Mesenchymal stem cell (in vitro differentiated cells and primary cell): ENCODE measurements at regions not wholly inside any gene's neighbourhood (a gene's known extent, or its start where the extent isn't known, plus 50 kb on each side); places are given as distances from the start of the nearest gene placed in this dataset.

Experiments
- DNase-seq: peaks from one replicate; pipeline ENCODE4 v3.0.0-alpha.2; 2013
- H2AFZ ChIP-seq: one replicate; pipeline ENCODE4 v1.6.1; 2013; ENCODE audit warnings: low read depth, mild to moderate bottlenecking, control low read depth, inconsistent platforms, low read length, moderate library complexity
- H2AK5ac ChIP-seq: 2 replicates; pipeline ENCODE4 v1.6.1; 2013; ENCODE audit warnings: low read length, moderate library complexity, mild to moderate bottlenecking, inconsistent platforms; ENCODE audit not compliant: severe bottlenecking
- H2BK120ac ChIP-seq: one replicate; pipeline ENCODE4 v1.6.1; 2013; ENCODE audit warnings: low read depth, mild to moderate bottlenecking, inconsistent platforms, low read length, moderate library complexity
- H2BK12ac ChIP-seq, 2 experiments: one replicate each; pipeline ENCODE4 v1.6.1; 2013; ENCODE audit warnings: inconsistent platforms in 2 of 2, low read length in 2 of 2, mild to moderate bottlenecking in 2 of 2, moderate library complexity in 2 of 2, control low read depth in 1 of 2
- H2BK15ac ChIP-seq: one replicate; pipeline ENCODE4 v1.6.1; 2013; ENCODE audit warnings: mild to moderate bottlenecking, low read depth, inconsistent platforms; ENCODE audit not compliant: poor library complexity, severe bottlenecking
- H2BK5ac ChIP-seq: 2 replicates; pipeline ENCODE4 v1.6.1; 2013; ENCODE audit warnings: low read depth, mild to moderate bottlenecking, low read length, control low read depth, inconsistent platforms; ENCODE audit not compliant: poor library complexity, severe bottlenecking
- H3K14ac ChIP-seq, 2 experiments: one replicate each; pipeline ENCODE4 v1.6.1; 2013; ENCODE audit warnings: inconsistent platforms in 2 of 2, low read length in 2 of 2, control low read depth in 1 of 2, mild to moderate bottlenecking in 1 of 2, moderate library complexity in 1 of 2
- H3K18ac ChIP-seq, 2 experiments: one replicate each; pipeline ENCODE4 v1.6.1; 2013; ENCODE audit warnings: inconsistent platforms in 2 of 2, low read length in 2 of 2, control low read depth in 1 of 2, low read depth in 1 of 2, mild to moderate bottlenecking in 1 of 2
- H3K23ac ChIP-seq, 2 experiments: one replicate each; pipeline ENCODE4 v1.6.1; 2013; ENCODE audit warnings: inconsistent platforms in 2 of 2, low read length in 2 of 2, mild to moderate bottlenecking in 2 of 2, moderate library complexity in 2 of 2, control low read depth in 1 of 2
- H3K27ac ChIP-seq: 2 replicates; pipeline ENCODE4 v1.5.1; 2013; ENCODE audit warnings: mild to moderate bottlenecking, moderate library complexity, low read length, control low read depth, inconsistent platforms; ENCODE audit not compliant: poor library complexity, severe bottlenecking
- H3K27me3 ChIP-seq, 2 experiments: 2 replicates each; pipeline versions ENCODE4 v1.6.1 to v1.7.0; 2013; ENCODE audit warnings: low read length in 2 of 2, mild to moderate bottlenecking in 2 of 2, moderate library complexity in 2 of 2, control low read depth in 1 of 2, inconsistent platforms in 1 of 2; ENCODE audit not compliant: control insufficient read depth in 1 of 2, insufficient read depth in 1 of 2
- H3K36me3 ChIP-seq, 2 experiments: 2 replicates each; pipeline versions ENCODE4 v1.6.1 to v1.7.0; 2013; ENCODE audit warnings: low read length in 2 of 2, control low read depth in 1 of 2, inconsistent platforms in 1 of 2, low read depth in 1 of 2, mild to moderate bottlenecking in 1 of 2; ENCODE audit not compliant: insufficient read depth in 2 of 2, control insufficient read depth in 1 of 2
- H3K4ac ChIP-seq, 2 experiments: one replicate each; pipeline ENCODE4 v1.6.1; 2013; ENCODE audit warnings: inconsistent platforms in 2 of 2, low read length in 2 of 2, mild to moderate bottlenecking in 2 of 2, moderate library complexity in 2 of 2, control low read depth in 1 of 2, low read depth in 1 of 2
- H3K4me1 ChIP-seq: 2 replicates; pipeline ENCODE4 v1.6.1; 2013; ENCODE audit warnings: low read depth, low read length, control low read depth; ENCODE audit not compliant: control insufficient read depth, insufficient read depth
- H3K4me2 ChIP-seq: 2 replicates; pipeline ENCODE4 v1.6.1; 2013; ENCODE audit warnings: low read length, mild to moderate bottlenecking, inconsistent platforms; ENCODE audit not compliant: poor library complexity, severe bottlenecking
- H3K4me3 ChIP-seq, 2 experiments: 2 replicates each; pipeline versions ENCODE4 v1.5.1 to v1.7.0; 2013; ENCODE audit warnings: low read length in 2 of 2, mild to moderate bottlenecking in 2 of 2, control low read depth in 1 of 2, low read depth in 1 of 2; ENCODE audit not compliant: insufficient read depth in 1 of 2
- H3K79me1 ChIP-seq: replicated peaks from 2 replicates; pipeline ENCODE4 v1.6.1; 2013; ENCODE audit warnings: mild to moderate bottlenecking, control low read depth, low read length, inconsistent platforms; ENCODE audit not compliant: poor library complexity, severe bottlenecking
- H3K9ac ChIP-seq: 2 replicates; pipeline ENCODE4 v1.7.0; 2013; ENCODE audit warnings: mild to moderate bottlenecking, low read length, moderate library complexity
- H3K9me3 ChIP-seq: 2 replicates; pipeline ENCODE4 v1.7.0; 2013; ENCODE audit warnings: mild to moderate bottlenecking, low read length; ENCODE audit not compliant: control insufficient read depth
- H4K8ac ChIP-seq: one replicate; pipeline ENCODE4 v1.6.1; 2013; ENCODE audit warnings: inconsistent platforms, mild to moderate bottlenecking, low read length, moderate library complexity
- H4K91ac ChIP-seq: one replicate; pipeline ENCODE4 v1.6.1; 2013; ENCODE audit warnings: mild to moderate bottlenecking, low read length, inconsistent platforms
- WGBS: methylation state at CpG from one replicate; pipeline ENCODE4 v1.1.7; 2013; ENCODE audit warnings: mixed read lengths; 5-methylcytosine and 5-hydroxymethylcytosine counted together

GRCh38 chr5:5979377-5979760 is 399.0 kb downstream of the MED10 start:
- 71% methylated on average over 3 of the region's 3 CpGs for WGBS
- peak overlapping the region in 1 of 2 experiments; percentile 49 for H3K4me3 ChIP-seq
- H2BK120ac ChIP-seq: no peak overlapping the region

GRCh38 chr5:5978501-5979376 is 399.6 kb downstream of the MED10 start:
- 74% methylated on average over 9 of the region's 10 CpGs for WGBS
- Histone ChIP-seq H3K36me3 (no peaks in the 10 kb centered on the region), H3K23ac (no peak overlapping the region)

More at GRCh38 chr5:5979377-5979760, 399.0 kb downstream of the MED10 start:
- no peak overlapping the region for H2AFZ ChIP-seq
- no peak overlapping the region for H3K23ac ChIP-seq
- no peak overlapping the region for H3K18ac ChIP-seq
- H3K36me3 ChIP-seq: no peaks in the 10 kb centered on the region
- H3K14ac ChIP-seq: no peak overlapping the region
- no peak overlapping the region for H4K8ac ChIP-seq
- H3K79me1 ChIP-seq: no peaks in the 10 kb centered on the region
- H2AK5ac ChIP-seq: no peak overlapping the region
- H3K4me1 ChIP-seq: no peaks in the 10 kb centered on the region
- no peak overlapping the region for H2BK12ac ChIP-seq
- peaks cover 0 to 42% of the 10 kb centered on the region in 2 experiments for H3K27me3 ChIP-seq
- H3K9ac ChIP-seq: peak overlapping the region; percentile 50
- H2BK5ac ChIP-seq: no peak overlapping the region
- no peak overlapping the region for H2BK15ac ChIP-seq
- H4K91ac ChIP-seq: no peak overlapping the region
- no peaks in the 10 kb centered on the region for H3K9me3 ChIP-seq
- no peak overlapping the region for H3K27ac ChIP-seq
- no peak for DNase-seq
- no peak overlapping the region for H3K4me2 ChIP-seq
- no peak overlapping the region for H3K4ac ChIP-seq

DNA sequence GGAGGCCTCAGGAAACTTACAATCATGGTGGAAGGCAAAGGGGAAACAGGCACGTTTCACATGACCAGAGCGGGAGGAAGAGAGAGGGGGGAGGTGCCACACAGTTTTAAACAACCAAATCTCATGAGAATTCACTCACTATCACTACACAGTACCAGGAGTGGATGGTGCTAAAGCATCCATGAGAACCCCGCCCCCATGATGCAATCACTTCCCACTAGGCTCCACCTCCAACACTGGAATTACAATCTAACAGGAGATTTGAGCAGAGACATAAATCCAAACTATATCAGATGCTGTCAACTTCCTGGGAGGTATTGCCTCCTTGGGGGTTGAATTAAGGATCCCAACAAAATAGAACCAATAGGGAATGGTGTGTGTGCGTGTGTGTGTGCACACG is 407.1 kb downstream of the MED10 start:
- Histone ChIP-seq H3K9me3 (no peaks in the 10 kb centered on the region), H2BK5ac (no peak overlapping the region), H3K14ac (no peak overlapping the region), H3K18ac (no peak overlapping the region), H3K4me1 (no peaks in the 10 kb centered on the region), H3K23ac (no peak overlapping the region), H2AFZ (no peak overlapping the region), H2BK15ac (no peak overlapping the region), H3K36me3 (no peaks in the 10 kb centered on the region), H4K91ac (no peak overlapping the region), H2BK120ac (no peak overlapping the region), H3K27ac (no peak overlapping the region), H3K9ac (no peak overlapping the region), H3K4me3 (no peak overlapping the region), H2AK5ac (no peak overlapping the region), H3K4me2 (no peak overlapping the region), H3K27me3 (peaks cover 0 to 7% of the 10 kb centered on the region in 2 experiments), H2BK12ac (no peak overlapping the region), H4K8ac (no peak overlapping the region), H3K4ac (no peak overlapping the region), H3K79me1 (no peaks in the 10 kb centered on the region)
- WGBS: 76% methylated on average over 5 of the region's 5 CpGs
- DNase-seq: no peak

More at GRCh38 chr5:5978501-5979376, 399.6 kb downstream of the MED10 start:
- H2BK15ac ChIP-seq: no peak overlapping the region
- H4K8ac ChIP-seq: no peak overlapping the region
- no peak for DNase-seq
- no peak overlapping the region for H2AK5ac ChIP-seq
- H3K4me2 ChIP-seq: no peak overlapping the region
- H3K27ac ChIP-seq: no peak overlapping the region
- H3K27me3 ChIP-seq: peaks cover 0 to 42% of the 10 kb centered on the region in 2 experiments
- no peak overlapping the region for H2BK12ac ChIP-seq
- H3K4me3 ChIP-seq: peak overlapping the region in 1 of 2 experiments; percentile 49
- no peak overlapping the region for H3K9ac ChIP-seq
- no peak overlapping the region for H3K4ac ChIP-seq
- no peak overlapping the region for H3K14ac ChIP-seq
- no peak overlapping the region for H4K91ac ChIP-seq
- H2AFZ ChIP-seq: no peak overlapping the region
- H2BK120ac ChIP-seq: no peak overlapping the region
- no peak overlapping the region for H3K18ac ChIP-seq
- no peaks in the 10 kb centered on the region for H3K79me1 ChIP-seq
- no peak overlapping the region for H2BK5ac ChIP-seq
- no peaks in the 10 kb centered on the region for H3K4me1 ChIP-seq
- H3K9me3 ChIP-seq: no peaks in the 10 kb centered on the region

GRCh38 chr5:5969942-5970483 is 408.3 kb downstream of the MED10 start:
- Histone ChIP-seq H3K27me3 (peaks cover 0 to 1% of the 10 kb centered on the region in 2 experiments), H3K27ac (no peak overlapping the region), H3K4me2 (no peak overlapping the region), H3K9ac (no peak overlapping the region), H3K14ac (no peak overlapping the region), H3K4me3 (no peak overlapping the region), H3K79me1 (no peaks in the 10 kb centered on the region), H2BK120ac (no peak overlapping the region), H3K23ac (no peak overlapping the region), H2BK15ac (no peak overlapping the region), H4K91ac (no peak overlapping the region), H2BK5ac (no peak overlapping the region), H3K18ac (no peak overlapping the region), H2AFZ (no peak overlapping the region), H3K36me3 (no peaks in the 10 kb centered on the region), H2BK12ac (no peak overlapping the region), H4K8ac (no peak overlapping the region), H3K4me1 (no peaks in the 10 kb centered on the region), H2AK5ac (no peak overlapping the region), H3K4ac (no peak overlapping the region), H3K9me3 (peaks cover 5% of the 10 kb centered on the region)
- DNase-seq: no peak
